ENCODE measurements at regions not wholly inside any gene's neighbourhood (a gene's known extent, or its start where the extent isn't known, plus 50 kb on each side); places are given as distances from the start of the nearest gene placed in this dataset.

DNA sequence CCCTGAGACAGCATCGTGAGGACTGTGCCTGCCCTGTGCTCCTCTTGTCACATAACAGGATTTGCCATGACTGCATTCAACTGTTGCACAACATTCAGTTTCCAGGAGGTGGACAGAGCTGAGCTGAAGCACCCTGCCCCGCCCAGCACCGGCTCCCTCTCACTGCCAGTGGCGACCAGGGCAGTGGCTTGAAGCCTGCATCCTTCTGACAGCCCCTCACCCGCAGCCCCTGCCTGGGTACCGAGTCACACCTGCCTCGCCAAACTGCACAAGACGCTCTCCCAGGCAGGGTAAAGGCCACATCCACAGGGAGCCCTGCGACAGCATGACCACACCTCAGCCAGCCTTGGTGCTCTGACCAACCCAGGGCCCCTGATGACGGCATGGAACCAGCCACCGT is 59.9 kb upstream of the ZNF354A start:
- no peak overlapping the region for H3K23ac ChIP-seq (ENCODE audit: insufficient read length)
- WGBS, 2 experiments (ENCODE audit: extremely low coverage in 1 of 2, insufficient coverage in 1 of 2, insufficient read length in 1 of 2, insufficient replicate concordance in 2 of 2, low coverage in 1 of 2, low lambda C conversion rate in 2 of 2, missing lambda C conversion rate in 1 of 2): 86% methylated on average over 11 of the region's 11 CpGs; no CpG with 5 or more reads in 1 of the 2 experiments
- CTCF ChIA-PET (ENCODE audit: partially characterized antibody): interaction anchor here (1.0 kb wide), 1 partner anchor 51 kb away, joined by 4 read pairs; no protein-coding TSS in a partner anchor
- TF ChIP-seq CREB1 (IDR thresholded peaks at IDR 0.05) (no peak), RBBP5 (IDR thresholded peaks at IDR 0.05; ENCODE audit: borderline replicate concordance, low read depth, low read length) (no peak), KDM5A (IDR thresholded peaks at IDR 0.05; ENCODE audit: low read length) (no peak), CHD2 (IDR thresholded peaks at IDR 0.05; ENCODE audit: low read length) (no peak), CHD1 (IDR thresholded peaks at IDR 0.05; ENCODE audit: low read depth, low read length) (no peak), KDM4A (IDR thresholded peaks at IDR 0.05; ENCODE audit: low read depth, low read length, severe bottlenecking) (no peak), RFX5 (IDR thresholded peaks at IDR 0.05; ENCODE audit: borderline replicate concordance, low read depth, low read length) (no peak), RAD21 (IDR thresholded peaks at IDR 0.05 in 1 of 2, conservative IDR thresholded peaks at IDR 0.05 in 1 of 2; ENCODE audit: low read depth in 2 of 2, low read length in 2 of 2) (no peak), USF2 (IDR thresholded peaks at IDR 0.05; ENCODE audit: low read length) (no peak)
- FAIRE-seq: no peak
- H4K5ac ChIP-seq (ENCODE audit: insufficient read length, low read depth, low read length): no peak overlapping the region
- H3K18ac ChIP-seq (ENCODE audit: extremely low read depth, low read length): no peak overlapping the region
- peaks cover 40 to 66% of the 10 kb centered on the region in 2 experiments for H3K9me3 ChIP-seq (ENCODE audit: insufficient read depth in 2 of 2, low read depth in 1 of 2, low read length in 1 of 2)
- H2AK5ac ChIP-seq (ENCODE audit: low read depth, low read length): no peak overlapping the region
- H3K56ac ChIP-seq (replicated peaks; ENCODE audit: insufficient read length, low read depth, low read length): no peak overlapping the region
- no peaks in the 10 kb centered on the region for H3K79me2 ChIP-seq (ENCODE audit: control insufficient read depth in 1 of 2, insufficient read depth in 2 of 2, low read length in 2 of 2)
- peaks cover 2% of the 10 kb centered on the region; the same call in 1 of the 2 replicates for H3K23me2 ChIP-seq (ENCODE audit: low read depth, low read length)
- DNase-seq (ENCODE audit: low read depth in 1 of 2, low spot score in 2 of 2): no peak
- H3K4me1 ChIP-seq (replicated peaks in 1 of 4; ENCODE audit: control insufficient read depth in 3 of 4, insufficient read depth in 4 of 4, low read length in 3 of 4): no peaks in the 10 kb centered on the region; a peak in 1 of 7 replicates
- no peaks in the 10 kb centered on the region for H3K79me1 ChIP-seq (ENCODE audit: low read depth, low read length)
- no peak overlapping the region for H3K4me3 ChIP-seq (ENCODE audit: extremely low read depth in 1 of 4, insufficient read depth in 2 of 4, low read depth in 3 of 4, low read length in 4 of 4)
- H2BK12ac ChIP-seq (ENCODE audit: low read depth, low read length): no peak overlapping the region
- no peaks in the 10 kb centered on the region for H3K36me3 ChIP-seq (ENCODE audit: control insufficient read depth in 2 of 4, insufficient read depth in 4 of 4, low read length in 3 of 4)
- no peak overlapping the region for H2AFZ ChIP-seq (ENCODE audit: low read length)
- H3K27me3 ChIP-seq (replicated peaks in 1 of 4; ENCODE audit: control insufficient read depth in 3 of 4, extremely low read depth in 1 of 4, insufficient read depth in 3 of 4, low read length in 3 of 4): no peaks in the 10 kb centered on the region
- H3K27ac ChIP-seq (ENCODE audit: low read depth, low read length): no peak overlapping the region
- H4K8ac ChIP-seq (ENCODE audit: extremely low read depth, insufficient read depth, low read length): no peak overlapping the region
- no peak overlapping the region for H2BK20ac ChIP-seq (ENCODE audit: low read length)
- no peak overlapping the region for H3K4me2 ChIP-seq (ENCODE audit: insufficient read depth in 1 of 2, low read depth in 2 of 2, low read length in 2 of 2)
- H4K20me1 ChIP-seq (replicated peaks in 1 of 2; ENCODE audit: control insufficient read depth in 1 of 2, insufficient read depth in 2 of 2, low read length in 2 of 2): no peaks in the 10 kb centered on the region
- no peak overlapping the region for H3K14ac ChIP-seq (ENCODE audit: insufficient read length)
- no peak overlapping the region for H2BK120ac ChIP-seq (replicated peaks; ENCODE audit: low read depth, low read length)
- no peak overlapping the region for H4K91ac ChIP-seq (replicated peaks; ENCODE audit: insufficient read length, low read length)
- POLR2A ChIA-PET (ENCODE audit: partially characterized antibody): no interaction called here
- no peak overlapping the region for H2BK15ac ChIP-seq (ENCODE audit: low read length)
- H3K4ac ChIP-seq (replicated peaks; ENCODE audit: insufficient read length, low read depth, low read length): no peak overlapping the region
- H3K9ac ChIP-seq (replicated peaks in 1 of 4; ENCODE audit: extremely low read depth in 1 of 4, low read depth in 3 of 4, low read length in 3 of 4): no peak overlapping the region
- H2BK5ac ChIP-seq (ENCODE audit: low read depth, low read length): no peak overlapping the region

All from H1 (cell line).